Stimulated activated CD4-positive, alpha-beta T cell treated with anti-CD3 and anti-CD28 coated beads, Interleukin-2, amount 100 ng/mL, for 24 hours (primary cell): ENCODE measurements at regions not wholly inside any gene's neighbourhood (a gene's known extent, or its start where the extent isn't known, plus 50 kb on each side); places are given as distances from the start of the nearest gene placed in this dataset.

Experiments
- DNase-seq, 2 donors: peaks; one replicate each; pipeline ENCODE4 v3.0.0-alpha.2; 2020

- no peak for DNase-seq
Observed at GRCh38 chr21:22046576-22046975, 1048.4 kb downstream of the NCAM2 start.

- no peak for DNase-seq
Observed at GRCh38 chr21:22056904-22057303, 1058.7 kb downstream of the NCAM2 start.

- no peak for DNase-seq
Observed at GRCh38 chr21:22062472-22063139, 1064.4 kb downstream of the NCAM2 start.

GRCh38 chr21:22063140-22063539 is 1064.9 kb downstream of the NCAM2 start:
- DNase-seq: no peak

- no peak for DNase-seq
Observed at GRCh38 chr21:22076471-22076870, 1078.3 kb downstream of the NCAM2 start.

GRCh38 chr21:22083899-22084298 is 1085.7 kb downstream of the NCAM2 start:
- DNase-seq: no peak

GRCh38 chr21:22096314-22096713 is 1098.1 kb downstream of the NCAM2 start:
- no peak for DNase-seq

GRCh38 chr21:22106720-22107410 is 1108.7 kb downstream of the NCAM2 start:
- DNase-seq: no peak

GRCh38 chr21:22115746-22116145 is 1117.5 kb downstream of the NCAM2 start:
- no peak for DNase-seq

GRCh38 chr21:22120616-22121266 is 1122.5 kb downstream of the NCAM2 start:
- DNase-seq: no peak

- DNase-seq: no peak
Observed at GRCh38 chr21:22125581-22125980, 1127.4 kb downstream of the NCAM2 start.

- no peak for DNase-seq
Observed at GRCh38 chr21:22128671-22129070, 1130.5 kb downstream of the NCAM2 start.

- no peak for DNase-seq
Observed at GRCh38 chr21:22132358-22133071, 1134.3 kb downstream of the NCAM2 start.

GRCh38 chr21:22136740-22137139 is 1138.5 kb downstream of the NCAM2 start:
- no peak for DNase-seq

GRCh38 chr21:22138297-22139016 is 1140.2 kb downstream of the NCAM2 start:
- DNase-seq: no peak

- DNase-seq: no peak
Observed at GRCh38 chr21:22145545-22145944, 1147.3 kb downstream of the NCAM2 start.

- no peak for DNase-seq
Observed at GRCh38 chr21:22154579-22155274, 1156.5 kb downstream of the NCAM2 start.

- DNase-seq: no peak
Observed at GRCh38 chr21:22164912-22165311, 1166.7 kb downstream of the NCAM2 start.

- DNase-seq: no peak
Observed at GRCh38 chr21:22174746-22175145, 1176.5 kb downstream of the NCAM2 start.

GRCh38 chr21:22189278-22189677 is 1191.1 kb downstream of the NCAM2 start:
- DNase-seq: no peak

GRCh38 chr21:22191581-22191980 is 1193.4 kb downstream of the NCAM2 start:
- no peak for DNase-seq

GRCh38 chr21:22192766-22193165 is 1194.6 kb downstream of the NCAM2 start:
- no peak for DNase-seq
